Stimulated activated CD8-positive, alpha-beta memory T cell treated with anti-CD3 and anti-CD28 coated beads, Interleukin-2, amount 100 ng/mL, for 1 hour (primary cell): ENCODE measurements at regions not wholly inside any gene's neighbourhood (a gene's known extent, or its start where the extent isn't known, plus 50 kb on each side); places are given as distances from the start of the nearest gene placed in this dataset.

ENCODE experiments used
- DNase-seq, 2 donors: peaks; one replicate each; pipeline ENCODE4 v3.0.0-alpha.2; 2020; ENCODE audit warnings: low read depth in 2 of 2

DNA sequence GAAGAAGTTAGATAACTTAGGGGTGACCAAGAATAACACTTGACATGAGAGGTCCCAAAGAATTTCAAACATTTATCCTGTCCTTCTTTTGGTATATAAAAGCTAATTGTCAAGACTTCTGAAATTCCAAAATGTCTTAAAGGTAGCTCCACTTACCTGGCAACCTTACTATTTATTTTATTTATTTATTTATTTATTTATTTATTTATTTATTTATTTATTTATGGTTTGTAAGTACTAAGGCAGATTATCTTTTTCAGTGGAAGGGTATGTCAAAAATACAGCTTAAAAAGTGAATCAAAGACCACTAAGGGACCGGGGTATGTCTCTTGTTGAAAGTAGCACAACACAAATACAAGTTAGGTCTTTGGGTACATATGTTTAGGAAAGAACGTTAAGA lies 620.8 kb upstream of the B3GALT2 start:
- DNase-seq = no peak

DNA sequence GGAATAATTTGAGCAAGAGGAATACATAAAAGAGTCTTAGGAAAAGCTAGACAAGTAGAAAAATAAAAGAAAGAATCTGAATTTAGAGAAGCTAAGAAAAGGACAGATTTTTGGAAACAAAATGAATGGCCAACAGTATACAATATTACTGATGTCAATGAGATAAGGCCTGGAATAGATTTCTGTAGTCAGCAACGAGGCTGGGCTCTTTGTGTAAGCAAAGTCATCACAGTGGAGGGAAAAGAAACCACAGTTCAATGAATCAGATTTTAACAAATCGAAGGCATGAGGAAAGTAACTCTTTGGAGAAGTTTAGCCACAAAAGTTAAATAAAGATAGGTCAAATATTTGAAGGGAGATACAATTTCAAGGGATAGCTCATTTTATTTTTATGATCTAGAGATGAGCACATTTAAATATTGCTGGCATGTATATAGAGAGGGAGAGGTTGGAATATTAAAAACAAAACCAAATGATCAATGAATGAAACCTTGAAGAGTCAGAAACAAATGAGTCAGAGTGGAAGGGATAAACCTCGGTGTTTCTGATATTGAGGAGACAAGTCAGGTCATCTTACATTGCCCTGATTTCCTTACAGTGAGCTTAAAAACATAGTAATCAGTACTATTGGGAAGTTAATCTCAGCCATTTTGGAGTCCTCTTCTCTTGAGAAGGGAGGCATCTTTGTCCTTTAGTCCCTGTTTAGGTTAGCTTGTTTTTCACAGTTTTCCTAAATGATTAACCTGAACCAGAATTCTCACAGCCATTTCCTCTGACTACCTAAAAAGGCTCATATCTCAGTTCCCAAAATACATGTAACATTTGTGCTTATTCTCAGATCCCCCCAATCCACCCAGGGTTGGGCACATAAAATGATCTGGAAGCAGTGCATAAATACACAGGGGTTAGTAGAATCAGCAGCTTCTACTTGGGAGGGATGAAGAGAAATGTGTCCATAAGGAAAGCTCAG lies 620.0 kb upstream of the B3GALT2 start:
- no peak for DNase-seq

DNA sequence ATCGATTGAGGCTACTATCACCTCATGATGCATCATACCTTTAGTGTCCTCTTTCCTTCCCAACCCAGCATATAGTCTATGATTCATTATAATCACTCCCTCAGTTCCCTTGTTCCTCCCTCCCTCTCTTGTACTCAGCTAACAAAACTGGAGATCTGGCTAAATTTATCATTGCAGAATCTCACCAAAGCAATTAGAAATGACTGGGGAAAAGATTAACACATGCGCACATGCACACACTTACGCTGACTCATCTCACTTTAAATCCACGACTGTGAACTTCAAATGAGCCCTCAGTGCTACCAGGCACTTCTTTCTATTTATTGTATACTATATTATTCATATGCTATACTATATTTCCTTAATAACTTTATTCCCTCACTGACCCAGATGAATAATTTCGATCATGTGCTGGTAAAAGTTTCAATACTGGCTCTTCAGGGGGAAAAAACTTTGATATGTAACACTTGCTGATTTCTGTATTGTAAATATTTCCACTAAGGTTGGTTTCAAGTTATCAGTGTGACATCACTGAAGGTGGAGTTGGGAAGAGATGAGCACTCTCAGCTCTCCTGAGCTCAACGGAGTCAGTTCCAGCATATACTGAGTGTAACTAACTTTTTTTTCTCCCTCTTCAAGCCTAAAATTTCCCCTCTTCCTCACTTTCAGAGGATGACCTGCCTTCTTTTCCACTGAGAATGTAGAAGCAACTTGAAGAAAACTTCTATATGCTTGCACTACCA lies 613.7 kb upstream of the B3GALT2 start:
- no peak for DNase-seq

- DNase-seq = no peak
These were observed 613.0 kb upstream of the B3GALT2 start for GRCh38 chr1:193799371-193799770.

GRCh38 chr1:193794239-193794638 lies 607.8 kb upstream of the B3GALT2 start:
- no peak for DNase-seq

DNA sequence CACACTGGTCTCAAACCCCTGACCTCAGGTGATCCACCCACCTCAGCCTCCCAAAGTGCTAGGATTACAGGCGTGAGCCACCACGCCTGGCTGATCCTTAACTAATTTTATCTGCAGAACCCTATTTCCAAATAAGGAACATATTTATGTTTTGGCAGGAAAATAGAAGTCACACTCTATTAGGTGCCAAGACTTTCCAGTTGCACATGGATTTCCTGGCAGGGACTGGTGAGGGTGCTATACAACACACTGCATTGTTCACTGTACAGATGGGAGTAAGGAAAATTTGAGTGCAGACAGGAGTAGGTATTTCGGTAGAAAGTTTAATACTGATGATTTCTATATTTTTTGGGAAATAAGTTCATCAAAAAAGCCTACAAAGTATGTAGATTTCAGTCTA lies 605.3 kb upstream of the B3GALT2 start:
- no peak for DNase-seq

- no peak for DNase-seq
These were observed 600.6 kb upstream of the B3GALT2 start for GRCh38 chr1:193787061-193787460.

- no peak for DNase-seq
These were observed 599.5 kb upstream of the B3GALT2 start for GRCh38 chr1:193785850-193786420.

DNA sequence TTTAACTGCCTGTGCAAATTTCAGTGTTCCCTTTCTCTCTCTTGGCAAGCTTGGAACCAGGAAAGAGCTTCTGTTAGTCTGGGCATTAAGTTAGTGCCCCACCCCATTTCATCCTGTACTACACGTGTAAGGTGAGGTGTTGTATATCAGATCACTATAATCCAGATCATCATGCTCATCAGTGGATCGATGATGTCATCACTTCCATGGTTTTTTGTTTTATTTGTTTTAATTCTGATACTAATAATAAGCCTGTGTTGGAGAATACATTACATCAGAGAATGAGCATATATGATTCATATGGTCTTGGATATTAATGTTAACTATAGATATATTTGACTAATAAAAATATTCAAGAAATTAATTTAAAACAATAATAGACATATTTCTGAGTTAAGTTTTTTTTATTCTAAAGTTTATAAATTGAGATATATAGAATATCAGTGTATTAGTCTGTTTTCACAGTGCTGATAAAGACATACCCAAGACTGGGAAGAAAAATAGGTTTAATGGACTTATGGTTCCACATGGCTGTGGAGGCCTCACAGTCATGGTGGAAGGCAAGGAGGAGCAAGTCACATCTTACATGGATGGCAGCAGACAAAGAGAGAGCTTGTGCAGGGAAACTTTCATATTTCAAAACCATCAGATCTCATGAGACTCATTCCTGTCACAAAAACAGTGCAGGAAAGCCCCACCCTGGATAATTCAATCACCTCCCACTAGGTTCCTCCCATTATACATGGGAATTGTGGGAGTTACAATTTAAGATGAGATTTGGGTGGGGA lies 588.3 kb upstream of the B3GALT2 start:
- no peak for DNase-seq

DNA sequence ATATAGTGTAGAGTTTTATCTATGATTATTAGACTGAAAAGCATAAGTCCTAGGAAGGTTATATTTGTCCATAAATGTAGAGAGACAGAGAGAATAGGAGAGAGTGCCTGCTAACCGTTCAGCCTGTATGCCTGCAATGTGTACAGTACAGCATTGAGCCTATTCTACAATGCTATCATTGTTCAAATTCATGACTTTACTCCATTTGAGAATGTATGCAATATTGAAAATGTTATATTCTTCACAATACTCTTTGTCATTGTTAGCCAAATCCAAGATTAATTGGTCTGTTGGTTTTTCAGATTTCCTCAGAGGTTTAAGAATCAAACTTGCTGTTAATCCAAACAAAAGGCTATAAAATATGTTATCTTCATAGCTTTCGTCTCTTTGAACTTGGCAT lies 585.2 kb upstream of the B3GALT2 start:
- DNase-seq = no peak

GRCh38 chr1:193769651-193770050 lies 583.2 kb upstream of the B3GALT2 start:
- DNase-seq = no peak

DNA sequence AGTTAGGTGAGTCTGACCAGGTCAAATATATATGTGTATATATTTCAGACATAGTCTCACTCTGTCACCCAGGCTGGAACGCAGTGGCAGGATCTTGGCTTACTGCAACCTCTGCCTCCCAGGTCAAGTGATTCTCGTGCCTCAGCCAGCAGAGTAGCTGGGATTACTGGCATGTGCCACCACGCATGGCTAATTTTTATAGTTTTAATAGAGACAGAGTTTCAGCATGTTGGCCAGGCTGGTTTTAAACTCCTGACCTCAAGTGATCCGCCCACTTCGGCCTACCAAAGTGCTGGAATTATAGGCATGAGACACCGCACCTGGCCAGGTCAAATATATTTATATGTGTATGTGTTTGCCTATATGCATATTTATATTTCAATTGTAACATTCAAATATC lies 581.5 kb upstream of the B3GALT2 start:
- no peak for DNase-seq

DNA sequence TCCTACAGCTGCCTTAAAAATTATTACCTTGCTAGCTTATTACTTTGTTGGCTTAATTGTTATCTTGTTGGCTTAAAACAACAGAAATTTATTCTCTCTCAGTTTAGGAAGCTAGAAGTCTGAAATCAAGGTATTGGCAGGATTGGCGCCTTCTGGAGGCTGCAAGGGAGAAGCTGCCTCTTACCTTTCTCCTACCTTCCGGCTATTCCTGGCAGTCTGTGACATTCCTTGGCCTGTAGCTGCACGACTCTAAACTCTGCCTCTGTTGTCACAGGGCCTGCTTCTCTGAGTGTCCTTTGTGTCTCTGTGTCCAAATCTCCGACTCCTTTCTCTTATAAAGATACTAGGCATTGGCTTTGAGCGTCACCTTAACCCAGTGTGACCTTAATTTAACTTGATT lies 579.9 kb upstream of the B3GALT2 start:
- DNase-seq = no peak

DNA sequence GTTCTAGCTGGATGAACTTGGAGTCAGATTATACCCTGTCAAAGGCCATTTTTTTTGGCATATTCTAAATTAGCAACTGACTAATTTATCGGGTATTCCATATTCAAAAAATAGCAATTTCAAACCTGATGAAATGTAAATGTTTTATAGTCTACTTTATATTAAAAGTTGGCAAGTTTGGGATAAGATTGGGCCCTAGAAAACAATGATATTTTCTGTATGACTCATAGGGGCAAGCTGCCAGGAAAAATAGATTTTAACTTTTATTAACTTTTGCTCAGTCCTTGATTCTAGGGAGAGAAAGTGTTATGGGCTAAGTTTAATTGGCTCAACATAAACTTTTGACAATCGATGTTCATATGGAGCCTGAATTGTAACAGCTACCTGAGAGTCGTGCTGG lies 576.9 kb upstream of the B3GALT2 start:
- DNase-seq = no peak

- no peak for DNase-seq
These were observed 575.8 kb upstream of the B3GALT2 start for GRCh38 chr1:193762236-193762635.

DNA sequence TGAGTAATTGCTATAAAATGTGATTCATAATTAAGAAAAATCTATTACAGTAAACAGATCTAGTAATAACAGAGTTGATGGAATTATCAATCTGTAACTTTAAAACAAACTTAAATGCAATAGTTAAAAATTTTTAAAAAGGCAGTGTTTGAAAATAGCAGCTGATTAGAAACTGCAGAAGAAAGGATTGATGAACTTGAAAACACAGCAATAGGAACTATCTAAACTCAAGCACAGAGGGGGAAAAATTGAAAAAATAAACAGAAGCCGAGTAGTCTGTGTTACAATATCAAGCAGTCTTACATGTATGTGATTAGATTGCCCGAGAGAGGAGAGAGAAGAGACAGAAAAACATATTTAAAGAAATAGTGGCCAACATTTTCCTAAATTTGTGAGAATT lies 569.0 kb upstream of the B3GALT2 start:
- DNase-seq = no peak

DNA sequence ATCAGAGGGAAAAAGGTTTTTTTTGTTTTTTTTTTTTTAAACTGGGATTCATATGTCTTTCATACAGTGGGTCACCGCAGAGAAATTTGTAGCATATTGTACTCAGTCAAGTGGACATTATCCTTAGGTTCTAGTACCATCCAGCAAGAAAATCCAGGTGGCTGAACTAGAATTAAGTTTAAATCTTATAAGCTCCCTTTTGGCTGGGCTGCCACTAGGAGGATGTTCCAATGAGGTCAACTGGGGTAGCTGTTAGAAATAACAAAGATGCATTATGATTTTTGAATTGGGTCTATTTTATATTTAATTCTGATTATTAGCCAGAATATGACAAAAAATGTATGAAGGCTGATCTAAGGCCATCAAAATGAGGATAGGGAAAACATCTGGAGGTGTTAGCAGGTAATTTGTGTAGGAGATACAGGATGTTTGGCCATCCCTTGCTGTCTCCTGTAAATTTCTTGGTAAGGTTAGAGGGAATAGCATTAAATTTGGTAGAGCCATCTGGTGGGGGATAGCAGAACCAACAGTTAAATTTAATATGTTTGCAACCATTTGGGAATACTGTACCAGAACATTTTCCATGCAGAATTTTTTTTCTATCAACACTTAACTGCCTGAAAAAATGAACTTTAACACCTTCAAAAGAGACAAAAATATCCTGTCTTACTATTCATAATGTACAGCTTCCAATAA lies 568.5 kb upstream of the B3GALT2 start:
- no peak for DNase-seq

DNA sequence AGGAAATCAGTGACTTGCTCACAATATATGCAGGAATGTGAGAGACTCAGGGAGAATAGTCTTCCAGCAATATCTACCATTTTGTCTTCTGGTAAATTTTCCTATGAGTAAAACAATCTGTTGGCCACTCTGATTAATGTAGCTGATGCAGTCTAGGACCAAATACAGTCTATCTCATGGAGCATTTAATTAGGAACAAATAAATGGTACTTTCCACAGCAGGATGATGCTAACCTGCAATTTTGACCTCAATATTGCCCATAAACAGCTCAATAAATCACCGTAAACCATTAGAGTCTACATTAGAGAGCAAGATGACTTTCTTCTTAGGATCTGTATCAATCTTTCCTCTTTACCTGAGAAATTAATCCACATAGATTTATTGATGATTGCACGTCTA lies 567.7 kb upstream of the B3GALT2 start:
- no peak for DNase-seq

DNA sequence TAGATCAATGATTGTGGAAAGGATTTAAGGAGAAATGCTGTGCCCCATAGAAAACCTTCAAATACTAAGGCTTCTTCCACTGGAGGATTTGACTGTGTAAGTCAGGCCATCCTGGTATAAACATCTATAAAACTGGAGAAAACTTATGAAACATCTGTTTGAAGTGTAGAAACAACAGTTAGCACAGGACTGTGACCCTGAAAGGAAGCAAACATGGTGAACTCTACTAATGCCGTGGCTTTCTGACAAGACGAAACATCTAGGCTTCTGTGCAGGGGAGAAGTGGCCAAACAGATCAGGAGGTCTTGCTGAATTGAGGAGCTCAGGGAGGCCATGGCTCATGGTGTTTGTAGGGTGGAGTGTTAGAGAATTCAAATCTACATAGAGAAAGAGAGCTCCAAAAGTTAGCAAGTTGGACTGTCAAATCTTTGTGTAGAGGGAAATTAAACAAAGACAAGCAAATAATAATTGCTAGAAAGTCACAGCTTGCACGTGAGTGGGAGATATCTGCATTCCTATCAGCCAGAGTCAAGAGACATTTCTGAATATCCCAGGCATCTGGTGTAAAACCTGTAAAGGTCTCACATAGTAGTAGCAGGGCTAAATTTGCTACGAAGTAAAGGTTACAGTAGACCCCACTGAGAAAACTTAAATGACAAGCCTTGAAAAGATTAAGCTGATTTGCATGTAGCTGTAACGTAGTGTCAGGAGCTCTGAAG lies 566.8 kb upstream of the B3GALT2 start:
- DNase-seq = no peak

DNA sequence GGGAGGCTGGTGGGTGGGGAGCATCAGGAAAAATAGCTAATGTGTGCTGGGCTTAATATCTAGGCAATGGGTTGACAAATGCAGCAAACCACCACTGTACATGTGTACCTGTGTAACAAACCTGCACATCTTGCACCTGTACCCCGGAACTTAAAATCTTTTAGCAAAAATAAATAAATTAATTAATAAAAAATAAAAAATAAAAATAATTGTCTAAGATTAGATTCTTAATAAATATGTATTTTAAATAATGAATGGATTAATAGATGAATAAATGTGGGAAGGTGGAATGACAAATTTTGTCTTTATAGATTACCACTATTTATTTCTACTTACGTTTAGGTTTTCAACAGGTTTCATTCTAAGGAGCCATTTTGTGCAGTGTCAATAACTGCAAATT lies 563.5 kb upstream of the B3GALT2 start:
- DNase-seq = no peak

DNA sequence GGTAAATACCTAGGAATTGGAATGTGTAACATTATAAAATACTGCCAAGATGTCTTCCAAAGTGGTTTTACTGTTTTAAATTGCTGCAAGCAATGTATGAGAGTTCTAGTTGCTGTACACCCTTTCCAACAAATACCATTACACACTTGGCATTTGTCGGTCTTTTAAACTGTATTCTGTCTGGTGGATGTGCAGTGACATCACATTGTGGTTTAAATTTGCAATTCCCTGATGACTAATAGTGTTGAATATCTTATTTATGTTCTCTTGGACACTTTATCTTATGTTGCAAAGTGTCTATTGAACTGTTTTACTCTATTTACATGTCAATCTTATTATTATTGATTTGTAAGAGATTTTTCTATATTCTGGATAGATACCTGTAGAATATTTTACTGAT lies 561.2 kb upstream of the B3GALT2 start:
- no peak for DNase-seq
